ENCODE measurements at regions not wholly inside any gene's neighbourhood (a gene's known extent, or its start where the extent isn't known, plus 50 kb on each side); places are given as distances from the start of the nearest gene placed in this dataset.

- TF ChIP-seq CTCF (IDR thresholded peaks at IDR 0.05; ENCODE audit: extremely low read depth, insufficient read depth, missing control alignments) = no peak
- no peak for DNase-seq (ENCODE audit: low spot score)
- in situ Hi-C loops (cut with MboI; ENCODE audit: low pct_unique_long_range_greater_than_20kb, low sequenced_read_pairs, unreplicated experiment) = no loop called here
Observed at GRCh38 chr7:136292365-136292764, 315.2 kb upstream of the MTPN start.

GRCh38 chr7:136290351-136290750 lies 313.2 kb upstream of the MTPN start:
- in situ Hi-C loops (cut with MboI; ENCODE audit: low pct_unique_long_range_greater_than_20kb, low sequenced_read_pairs, unreplicated experiment) = no loop called here
- no peak for TF ChIP-seq CTCF (IDR thresholded peaks at IDR 0.05; ENCODE audit: extremely low read depth, insufficient read depth, missing control alignments)
- no peak for DNase-seq (ENCODE audit: low spot score)

- DNase-seq (ENCODE audit: low spot score) = no peak
- no peak for TF ChIP-seq CTCF (IDR thresholded peaks at IDR 0.05; ENCODE audit: extremely low read depth, insufficient read depth, missing control alignments)
- in situ Hi-C loops (cut with MboI; ENCODE audit: low pct_unique_long_range_greater_than_20kb, low sequenced_read_pairs, unreplicated experiment) = no loop called here
Observed at GRCh38 chr7:136278057-136278456, 300.9 kb upstream of the MTPN start.

GRCh38 chr7:136275794-136276193 lies 298.6 kb upstream of the MTPN start:
- no peak for TF ChIP-seq CTCF (IDR thresholded peaks at IDR 0.05; ENCODE audit: extremely low read depth, insufficient read depth, missing control alignments)
- in situ Hi-C loops (cut with MboI; ENCODE audit: low pct_unique_long_range_greater_than_20kb, low sequenced_read_pairs, unreplicated experiment) = no loop called here
- DNase-seq (ENCODE audit: low spot score) = no peak

- in situ Hi-C loops (cut with MboI; ENCODE audit: low pct_unique_long_range_greater_than_20kb, low sequenced_read_pairs, unreplicated experiment) = no loop called here
- DNase-seq (ENCODE audit: low spot score) = no peak
- TF ChIP-seq CTCF (IDR thresholded peaks at IDR 0.05; ENCODE audit: extremely low read depth, insufficient read depth, missing control alignments) = no peak
Observed at GRCh38 chr7:136274636-136275345, 297.6 kb upstream of the MTPN start.

- in situ Hi-C loops (cut with MboI; ENCODE audit: low pct_unique_long_range_greater_than_20kb, low sequenced_read_pairs, unreplicated experiment) = no loop called here
- no peak for TF ChIP-seq CTCF (IDR thresholded peaks at IDR 0.05; ENCODE audit: extremely low read depth, insufficient read depth, missing control alignments)
- DNase-seq (ENCODE audit: low spot score) = no peak
Observed at GRCh38 chr7:136272934-136273333, 295.8 kb upstream of the MTPN start.

All from GM13977 (cell line).